ENCODE measurements at regions not wholly inside any gene's neighbourhood (a gene's known extent, or its start where the extent isn't known, plus 50 kb on each side); places are given as distances from the start of the nearest gene placed in this dataset.

- Histone ChIP-seq H2BK15ac (ENCODE audit: low read length) (no peak overlapping the region), H2BK12ac (ENCODE audit: low read length) (no peak overlapping the region), H3K4ac (ENCODE audit: low read length) (no peak overlapping the region), H3K9ac (ENCODE audit: low read depth, low read length, poor library complexity) (no peak overlapping the region), H2AK5ac (ENCODE audit: low read depth, low read length) (no peak overlapping the region), H3K23ac (ENCODE audit: low read depth, low read length, poor library complexity) (no peak overlapping the region), H3K14ac (ENCODE audit: low read length) (no peak overlapping the region), H3K4me1 (ENCODE audit: control insufficient read depth in 2 of 2, insufficient read depth in 1 of 2, low read depth in 1 of 2, low read length in 2 of 2) (peaks cover 0 to 3% of the 10 kb centered on the region in 2 donors), H2AFZ (ENCODE audit: low read length) (no peak overlapping the region), H3K4me3 (ENCODE audit: low read length in 2 of 2) (no peak overlapping the region), H4K8ac (ENCODE audit: low read depth, low read length) (no peak overlapping the region), H3K36me3 (replicated peaks in 1 of 2; ENCODE audit: control insufficient read depth in 2 of 2, insufficient read depth in 2 of 2, low read length in 2 of 2) (no peaks in the 10 kb centered on the region), H3K27ac (replicated peaks; ENCODE audit: low read length) (no peak overlapping the region), H4K91ac (ENCODE audit: low read depth, low read length, poor library complexity) (no peak overlapping the region), H3K4me2 (ENCODE audit: insufficient read depth, low read length, poor library complexity, severe bottlenecking) (no peak overlapping the region), H2BK120ac (ENCODE audit: low read depth, low read length) (no peak overlapping the region), H3K9me3 (replicated peaks in 1 of 2; ENCODE audit: control insufficient read depth in 2 of 2, insufficient read depth in 1 of 2, low read depth in 1 of 2, low read length in 2 of 2) (no peaks in the 10 kb centered on the region), H2BK5ac (ENCODE audit: low read length) (no peak overlapping the region), H3K79me1 (ENCODE audit: low read depth, low read length) (no peaks in the 10 kb centered on the region), H3K27me3 (ENCODE audit: control insufficient read depth in 3 of 3, insufficient read depth in 3 of 3, low read depth in 1 of 3, low read length in 3 of 3) (no peaks in the 10 kb centered on the region), H3K18ac (ENCODE audit: low read length) (no peak overlapping the region)
- no peak for DNase-seq (ENCODE audit: low spot score)
- WGBS, 2 donors (ENCODE audit: extremely low coverage in 2 of 2, insufficient read length in 2 of 2, insufficient replicate concordance in 1 of 2), result no CpG with 5 or more reads among the region's 2 CpGs
These were observed 476.2 kb downstream of the SLC4A3 start for GRCh38 chr2:220103596-220103995.

GRCh38 chr2:220104871-220105351 is 477.5 kb downstream of the SLC4A3 start:
- no peaks in the 10 kb centered on the region for H3K9me3 ChIP-seq (replicated peaks in 1 of 2; ENCODE audit: control insufficient read depth in 2 of 2, insufficient read depth in 1 of 2, low read depth in 1 of 2, low read length in 2 of 2)
- no peak for DNase-seq (ENCODE audit: low spot score)
- no CpG with 5 or more reads among the region's 7 CpGs for WGBS, 2 donors (ENCODE audit: extremely low coverage in 2 of 2, insufficient read length in 2 of 2, insufficient replicate concordance in 1 of 2)
- H2BK12ac ChIP-seq (ENCODE audit: low read length), result no peak overlapping the region
- no peak overlapping the region for H3K4me2 ChIP-seq (ENCODE audit: insufficient read depth, low read length, poor library complexity, severe bottlenecking)
- no peak overlapping the region for H2AK5ac ChIP-seq (ENCODE audit: low read depth, low read length)
- no peak overlapping the region for H4K8ac ChIP-seq (ENCODE audit: low read depth, low read length)
- no peak overlapping the region for H2BK15ac ChIP-seq (ENCODE audit: low read length)
- H3K27ac ChIP-seq (replicated peaks; ENCODE audit: low read length), result no peak overlapping the region
- no peak overlapping the region for H3K18ac ChIP-seq (ENCODE audit: low read length)
- H2BK120ac ChIP-seq (ENCODE audit: low read depth, low read length), result no peak overlapping the region
- no peaks in the 10 kb centered on the region for H3K27me3 ChIP-seq (ENCODE audit: control insufficient read depth in 3 of 3, insufficient read depth in 3 of 3, low read depth in 1 of 3, low read length in 3 of 3)
- H3K4me1 ChIP-seq (ENCODE audit: control insufficient read depth in 2 of 2, insufficient read depth in 1 of 2, low read depth in 1 of 2, low read length in 2 of 2), result peaks cover 0 to 3% of the 10 kb centered on the region in 2 donors
- no peak overlapping the region for H4K91ac ChIP-seq (ENCODE audit: low read depth, low read length, poor library complexity)
- no peaks in the 10 kb centered on the region for H3K79me1 ChIP-seq (ENCODE audit: low read depth, low read length)
- H3K4me3 ChIP-seq (ENCODE audit: low read length in 2 of 2), result no peak overlapping the region
- H3K9ac ChIP-seq (ENCODE audit: low read depth, low read length, poor library complexity), result no peak overlapping the region
- peak overlapping the region; percentile 51 for H2AFZ ChIP-seq (ENCODE audit: low read length)
- H3K14ac ChIP-seq (ENCODE audit: low read length), result no peak overlapping the region
- H3K23ac ChIP-seq (ENCODE audit: low read depth, low read length, poor library complexity), result no peak overlapping the region
- H2BK5ac ChIP-seq (ENCODE audit: low read length), result no peak overlapping the region
- H3K4ac ChIP-seq (ENCODE audit: low read length), result no peak overlapping the region
- no peaks in the 10 kb centered on the region for H3K36me3 ChIP-seq (replicated peaks in 1 of 2; ENCODE audit: control insufficient read depth in 2 of 2, insufficient read depth in 2 of 2, low read length in 2 of 2)

DNA sequence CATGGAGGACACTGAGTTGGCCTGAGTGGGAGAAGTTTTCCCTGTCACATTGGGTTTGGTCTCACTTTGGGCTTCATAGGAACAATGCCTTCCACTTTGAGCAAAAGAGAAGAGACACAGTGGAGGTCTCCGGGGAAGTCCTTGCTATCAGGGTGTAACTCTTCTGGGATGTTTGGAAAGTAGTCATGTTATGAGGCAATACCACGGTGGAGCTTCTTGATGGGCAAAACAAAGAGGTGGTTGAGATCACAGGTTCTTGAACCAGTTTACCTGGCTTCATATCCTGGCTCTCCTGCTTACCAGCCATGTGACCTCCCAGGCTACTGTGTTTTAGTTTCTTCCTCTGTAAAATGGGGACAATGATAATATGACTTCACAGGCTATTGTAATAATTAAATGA is 478.6 kb downstream of the SLC4A3 start:
- H3K4me1 ChIP-seq (ENCODE audit: control insufficient read depth in 2 of 2, insufficient read depth in 1 of 2, low read depth in 1 of 2, low read length in 2 of 2), result peaks cover 0 to 3% of the 10 kb centered on the region in 2 donors
- no peak overlapping the region for H3K27ac ChIP-seq (replicated peaks; ENCODE audit: low read length)
- no peaks in the 10 kb centered on the region for H3K9me3 ChIP-seq (replicated peaks in 1 of 2; ENCODE audit: control insufficient read depth in 2 of 2, insufficient read depth in 1 of 2, low read depth in 1 of 2, low read length in 2 of 2)
- H4K8ac ChIP-seq (ENCODE audit: low read depth, low read length), result no peak overlapping the region
- no peak overlapping the region for H2BK12ac ChIP-seq (ENCODE audit: low read length)
- no peak overlapping the region for H4K91ac ChIP-seq (ENCODE audit: low read depth, low read length, poor library complexity)
- H3K79me1 ChIP-seq (ENCODE audit: low read depth, low read length), result no peaks in the 10 kb centered on the region
- WGBS, 2 donors (ENCODE audit: extremely low coverage in 2 of 2, insufficient read length in 2 of 2, insufficient replicate concordance in 1 of 2), result no CpG with 5 or more reads among the region's 2 CpGs
- H3K4me3 ChIP-seq (ENCODE audit: low read length in 2 of 2), result no peak overlapping the region
- H2BK15ac ChIP-seq (ENCODE audit: low read length), result no peak overlapping the region
- H3K27me3 ChIP-seq (ENCODE audit: control insufficient read depth in 3 of 3, insufficient read depth in 3 of 3, low read depth in 1 of 3, low read length in 3 of 3), result no peaks in the 10 kb centered on the region
- H3K4me2 ChIP-seq (ENCODE audit: insufficient read depth, low read length, poor library complexity, severe bottlenecking), result no peak overlapping the region
- DNase-seq (ENCODE audit: low spot score), result no peak
- H2AFZ ChIP-seq (ENCODE audit: low read length), result no peak overlapping the region
- H3K23ac ChIP-seq (ENCODE audit: low read depth, low read length, poor library complexity), result no peak overlapping the region
- no peak overlapping the region for H3K18ac ChIP-seq (ENCODE audit: low read length)
- no peak overlapping the region for H2BK5ac ChIP-seq (ENCODE audit: low read length)
- H3K36me3 ChIP-seq (replicated peaks in 1 of 2; ENCODE audit: control insufficient read depth in 2 of 2, insufficient read depth in 2 of 2, low read length in 2 of 2), result no peaks in the 10 kb centered on the region
- no peak overlapping the region for H2AK5ac ChIP-seq (ENCODE audit: low read depth, low read length)
- no peak overlapping the region for H3K9ac ChIP-seq (ENCODE audit: low read depth, low read length, poor library complexity)
- no peak overlapping the region for H2BK120ac ChIP-seq (ENCODE audit: low read depth, low read length)
- no peak overlapping the region for H3K4ac ChIP-seq (ENCODE audit: low read length)
- no peak overlapping the region for H3K14ac ChIP-seq (ENCODE audit: low read length)

GRCh38 chr2:220107380-220107791 is 480.0 kb downstream of the SLC4A3 start:
- Histone ChIP-seq H3K4me1 (ENCODE audit: control insufficient read depth in 2 of 2, insufficient read depth in 1 of 2, low read depth in 1 of 2, low read length in 2 of 2) (peaks cover 0 to 3% of the 10 kb centered on the region in 2 donors), H4K8ac (ENCODE audit: low read depth, low read length) (no peak overlapping the region), H3K4ac (ENCODE audit: low read length) (no peak overlapping the region), H3K4me2 (ENCODE audit: insufficient read depth, low read length, poor library complexity, severe bottlenecking) (no peak overlapping the region), H3K36me3 (replicated peaks in 1 of 2; ENCODE audit: control insufficient read depth in 2 of 2, insufficient read depth in 2 of 2, low read length in 2 of 2) (no peaks in the 10 kb centered on the region), H2BK12ac (ENCODE audit: low read length) (no peak overlapping the region), H3K14ac (ENCODE audit: low read length) (no peak overlapping the region), H2AK5ac (ENCODE audit: low read depth, low read length) (no peak overlapping the region), H3K23ac (ENCODE audit: low read depth, low read length, poor library complexity) (no peak overlapping the region), H2BK5ac (ENCODE audit: low read length) (no peak overlapping the region), H3K18ac (ENCODE audit: low read length) (no peak overlapping the region), H2BK120ac (ENCODE audit: low read depth, low read length) (no peak overlapping the region), H3K4me3 (ENCODE audit: low read length in 2 of 2) (no peak overlapping the region), H3K9me3 (replicated peaks in 1 of 2; ENCODE audit: control insufficient read depth in 2 of 2, insufficient read depth in 1 of 2, low read depth in 1 of 2, low read length in 2 of 2) (no peaks in the 10 kb centered on the region), H3K9ac (ENCODE audit: low read depth, low read length, poor library complexity) (no peak overlapping the region), H3K27ac (replicated peaks; ENCODE audit: low read length) (no peak overlapping the region), H3K27me3 (ENCODE audit: control insufficient read depth in 3 of 3, insufficient read depth in 3 of 3, low read depth in 1 of 3, low read length in 3 of 3) (no peaks in the 10 kb centered on the region), H4K91ac (ENCODE audit: low read depth, low read length, poor library complexity) (no peak overlapping the region), H3K79me1 (ENCODE audit: low read depth, low read length) (no peaks in the 10 kb centered on the region), H2BK15ac (ENCODE audit: low read length) (no peak overlapping the region), H2AFZ (ENCODE audit: low read length) (no peak overlapping the region)
- no peak for DNase-seq (ENCODE audit: low spot score)
- WGBS, 2 donors (ENCODE audit: extremely low coverage in 2 of 2, insufficient read length in 2 of 2, insufficient replicate concordance in 1 of 2), result no CpG with 5 or more reads among the region's 4 CpGs

Data from neuronal stem cell (in vitro differentiated cells).